Suprapubic skin (tissue), 4 donors: ENCODE measurements at regions not wholly inside any gene's neighbourhood (a gene's known extent, or its start where the extent isn't known, plus 50 kb on each side); places are given as distances from the start of the nearest gene placed in this dataset.

Source experiments
- CTCF ChIP-seq, 2 donors: fragments of 200-600 bp in 1 of 2; fragments of 450-650 bp in 1 of 2; sonication (generic) in 1 of 2; IDR thresholded peaks; one replicate each; pipeline ENCODE4 v1.5.1; 2016 to 2019; ENCODE audit warnings: antibody characterized with exemption in 2 of 2, mild to moderate bottlenecking in 1 of 2, moderate library complexity in 1 of 2
- EP300 ChIP-seq: sonication (generic); formaldehyde crosslinking; IDR thresholded peaks from one replicate; pipeline ENCODE4 v1.6.1; 2017; ENCODE audit warnings: antibody characterized with exemption
- POLR2A ChIP-seq, 2 donors: fragments of 450-650 bp; IDR thresholded peaks; one replicate each; pipeline ENCODE4 v1.6.1; 2017; ENCODE audit warnings: antibody characterized with exemption in 2 of 2, mild to moderate bottlenecking in 2 of 2, moderate library complexity in 2 of 2
- POLR2AphosphoS5 ChIP-seq, 3 donors: sonication (generic); formaldehyde crosslinking; IDR thresholded peaks; one replicate each; pipeline ENCODE4 v1.6.1; 2017; ENCODE audit warnings: antibody characterized with exemption in 3 of 3

DNA sequence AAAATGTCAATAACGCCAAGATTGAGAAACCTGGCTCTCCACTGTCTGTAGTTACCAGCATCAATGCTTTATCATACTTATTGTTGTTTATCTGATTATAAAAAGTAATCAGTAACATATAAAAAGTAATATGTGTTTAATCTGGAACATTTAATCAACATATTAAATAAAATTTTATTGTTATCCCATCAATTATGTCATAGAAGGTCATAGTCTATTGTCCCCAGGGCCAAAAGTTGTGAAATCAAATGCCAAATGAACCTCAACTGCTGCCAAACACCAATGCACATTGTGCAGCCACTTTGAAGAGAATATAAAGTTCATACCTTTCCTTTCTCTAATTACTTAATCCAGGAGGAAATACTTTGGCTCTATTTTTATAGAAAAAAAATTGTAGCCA is 106.6 kb downstream of the EOMES start:
- TF ChIP-seq CTCF (IDR thresholded peaks at IDR 0.05) (no peak), POLR2A (IDR thresholded peaks at IDR 0.05) (no peak), POLR2AphosphoS5 (IDR thresholded peaks at IDR 0.05) (no peak), EP300 (no peak)
